ENCODE measurements at regions not wholly inside any gene's neighbourhood (a gene's known extent, or its start where the extent isn't known, plus 50 kb on each side); places are given as distances from the start of the nearest gene placed in this dataset.

- TF ChIP-seq CUX1 (IDR thresholded peaks at IDR 0.05; ENCODE audit: insufficient replicate concordance, low read depth, low read length) (no peak), FOS (IDR thresholded peaks at IDR 0.05; ENCODE audit: borderline replicate concordance, extremely low read depth, insufficient read length) (no peak), JUND (IDR thresholded peaks at IDR 0.05; ENCODE audit: low read depth, low read length) (no peak), SKIL (IDR thresholded peaks at IDR 0.05; ENCODE audit: low read depth, poor library complexity, severe bottlenecking) (no peak), ATF3 (IDR thresholded peaks at IDR 0.05; ENCODE audit: borderline replicate concordance, extremely low read depth, low read depth, low read length) (no peak), SREBF1 (IDR thresholded peaks at IDR 0.05; ENCODE audit: low read length) (no peak)
Measured at GRCh38 chr2:83481436-83481835, 977.6 kb downstream of the SUCLG1 start (continued).
